ENCODE measurements at regions not wholly inside any gene's neighbourhood (a gene's known extent, or its start where the extent isn't known, plus 50 kb on each side); places are given as distances from the start of the nearest gene placed in this dataset.

DNA sequence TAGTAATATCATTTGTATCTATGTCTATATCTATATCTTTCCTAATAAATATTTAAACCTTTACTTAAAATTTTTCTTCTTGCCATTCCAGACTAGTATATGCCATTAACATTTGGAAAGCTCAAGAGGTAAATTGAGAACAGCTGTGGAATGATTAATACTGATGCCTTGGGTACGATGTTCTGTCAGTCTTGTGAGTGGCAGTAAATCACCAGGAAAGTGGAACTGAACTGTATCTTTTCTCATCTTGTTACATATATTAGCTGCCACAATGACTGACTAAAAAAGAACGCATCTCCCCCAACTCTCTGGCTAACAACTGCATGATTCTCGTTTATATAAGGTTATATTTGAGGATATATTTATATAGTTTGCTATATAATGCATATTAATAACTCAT is 137.0 kb upstream of the ASCC3 start:
- TF ChIP-seq, protein P1, sequence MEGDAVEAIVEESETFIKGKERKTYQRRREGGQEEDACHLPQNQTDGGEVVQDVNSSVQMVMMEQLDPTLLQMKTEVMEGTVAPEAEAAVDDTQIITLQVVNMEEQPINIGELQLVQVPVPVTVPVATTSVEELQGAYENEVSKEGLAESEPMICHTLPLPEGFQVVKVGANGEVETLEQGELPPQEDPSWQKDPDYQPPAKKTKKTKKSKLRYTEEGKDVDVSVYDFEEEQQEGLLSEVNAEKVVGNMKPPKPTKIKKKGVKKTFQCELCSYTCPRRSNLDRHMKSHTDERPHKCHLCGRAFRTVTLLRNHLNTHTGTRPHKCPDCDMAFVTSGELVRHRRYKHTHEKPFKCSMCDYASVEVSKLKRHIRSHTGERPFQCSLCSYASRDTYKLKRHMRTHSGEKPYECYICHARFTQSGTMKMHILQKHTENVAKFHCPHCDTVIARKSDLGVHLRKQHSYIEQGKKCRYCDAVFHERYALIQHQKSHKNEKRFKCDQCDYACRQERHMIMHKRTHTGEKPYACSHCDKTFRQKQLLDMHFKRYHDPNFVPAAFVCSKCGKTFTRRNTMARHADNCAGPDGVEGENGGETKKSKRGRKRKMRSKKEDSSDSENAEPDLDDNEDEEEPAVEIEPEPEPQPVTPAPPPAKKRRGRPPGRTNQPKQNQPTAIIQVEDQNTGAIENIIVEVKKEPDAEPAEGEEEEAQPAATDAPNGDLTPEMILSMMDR (IDR thresholded peaks at IDR 0.05; ENCODE audit: low read depth, low read length) = no peak
- TF ChIP-seq MAX (IDR thresholded peaks at IDR 0.05; ENCODE audit: low read depth, low read length) (no peak), MYC (IDR thresholded peaks at IDR 0.05; ENCODE audit: low read depth, low read length) (no peak), POLR2A (IDR thresholded peaks at IDR 0.05; ENCODE audit: extremely low read depth, insufficient read length) (no peak)
- H3K4me3 ChIP-seq (ENCODE audit: low read depth, low read length) = no peak overlapping the region
- no peak for DNase-seq (ENCODE audit: low read depth)

- TF ChIP-seq, protein P1 (IDR thresholded peaks at IDR 0.05; ENCODE audit: low read depth, low read length) = no peak
- TF ChIP-seq POLR2A (IDR thresholded peaks at IDR 0.05; ENCODE audit: extremely low read depth, insufficient read length) (no peak), MYC (IDR thresholded peaks at IDR 0.05; ENCODE audit: low read depth, low read length) (no peak), MAX (IDR thresholded peaks at IDR 0.05; ENCODE audit: low read depth, low read length) (no peak)
- no peak for DNase-seq (ENCODE audit: low read depth)
- H3K4me3 ChIP-seq (ENCODE audit: low read depth, low read length) = no peak overlapping the region
Observed at GRCh38 chr6:101021504-101021903, 140.4 kb upstream of the ASCC3 start.

DNA sequence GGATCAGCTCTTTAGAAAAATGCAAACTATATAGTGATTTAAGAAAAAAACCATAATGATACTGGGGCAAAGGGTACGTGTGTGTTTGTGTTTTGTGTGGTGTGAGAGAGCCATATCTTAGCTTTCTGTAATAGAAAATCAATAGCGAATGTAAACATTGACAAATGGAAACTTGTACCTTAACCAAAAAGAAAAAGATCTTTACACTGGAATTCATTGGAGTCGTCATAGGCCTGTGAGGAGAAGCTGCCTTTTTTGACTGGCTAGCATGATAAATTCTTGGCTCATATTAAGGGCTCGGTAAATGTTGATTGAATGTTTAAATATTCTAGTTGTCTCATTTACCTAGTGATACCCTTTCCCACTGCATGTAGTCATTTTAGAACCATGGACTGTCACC is 161.8 kb upstream of the ASCC3 start:
- H3K4me3 ChIP-seq (ENCODE audit: low read depth, low read length) = no peak overlapping the region
- TF ChIP-seq MYC (IDR thresholded peaks at IDR 0.05; ENCODE audit: low read depth, low read length) (no peak), MAX (IDR thresholded peaks at IDR 0.05; ENCODE audit: low read depth, low read length) (no peak), POLR2A (IDR thresholded peaks at IDR 0.05; ENCODE audit: extremely low read depth, insufficient read length) (no peak)
- TF ChIP-seq, protein P1 (IDR thresholded peaks at IDR 0.05; ENCODE audit: low read depth, low read length) = no peak

DNA sequence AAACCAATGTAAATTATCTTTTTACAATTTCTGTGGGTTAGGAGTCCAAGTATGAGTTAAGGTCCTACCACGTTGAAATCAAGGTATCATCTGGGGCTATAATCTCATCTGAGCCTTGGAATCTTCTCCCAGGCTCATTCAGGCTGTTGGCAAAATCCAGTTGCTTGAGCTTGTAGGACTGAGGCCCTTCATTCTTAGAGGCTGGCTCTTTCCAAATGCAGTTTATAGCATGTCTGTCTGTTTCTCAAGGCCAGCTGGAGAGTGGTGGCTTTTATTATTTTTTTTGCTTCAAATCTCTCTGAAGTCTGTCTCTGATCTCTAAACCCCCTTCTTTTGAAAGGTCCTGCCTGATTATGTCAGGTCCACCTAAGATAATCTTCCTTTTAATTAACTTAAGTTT is 177.2 kb upstream of the ASCC3 start:
- TF ChIP-seq MYC (IDR thresholded peaks at IDR 0.05; ENCODE audit: low read depth, low read length) (no peak), POLR2A (IDR thresholded peaks at IDR 0.05; ENCODE audit: extremely low read depth, insufficient read length) (no peak), MAX (IDR thresholded peaks at IDR 0.05; ENCODE audit: low read depth, low read length) (no peak)
- TF ChIP-seq, protein P1 (IDR thresholded peaks at IDR 0.05; ENCODE audit: low read depth, low read length) = no peak
- DNase-seq (ENCODE audit: low read depth) = no peak
- no peak overlapping the region for H3K4me3 ChIP-seq (ENCODE audit: low read depth, low read length)

More for the DNA sequence above, 161.8 kb upstream of the ASCC3 start:
- DNase-seq (ENCODE audit: low read depth) = no peak

DNA sequence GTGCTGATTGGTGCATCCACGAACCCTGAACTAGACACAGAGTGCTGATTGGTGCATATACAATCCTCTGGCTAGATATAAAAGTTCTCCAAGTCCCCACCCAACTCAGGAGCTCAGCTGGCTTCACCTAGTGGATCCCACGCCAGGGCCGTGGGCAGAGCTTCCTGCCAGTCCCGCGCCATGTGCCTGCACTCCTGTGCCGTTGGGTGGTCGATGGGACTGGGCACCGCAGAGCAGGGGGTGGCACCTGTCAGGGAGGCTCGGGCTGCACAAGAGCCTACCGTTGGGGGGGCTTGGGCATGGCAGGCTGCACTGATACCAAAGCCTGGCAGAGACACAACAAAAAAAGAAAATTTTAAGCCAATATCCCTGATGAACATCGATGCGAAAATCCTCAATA is 185.4 kb upstream of the ASCC3 start:
- no peak overlapping the region for H3K4me3 ChIP-seq (ENCODE audit: low read depth, low read length)
- no peak for DNase-seq (ENCODE audit: low read depth)
- TF ChIP-seq, protein P1 (IDR thresholded peaks at IDR 0.05; ENCODE audit: low read depth, low read length) = no peak
- no peak for TF ChIP-seq MYC (IDR thresholded peaks at IDR 0.05; ENCODE audit: low read depth, low read length)
- no peak for TF ChIP-seq MAX (IDR thresholded peaks at IDR 0.05; ENCODE audit: low read depth, low read length)
- no peak for TF ChIP-seq POLR2A (IDR thresholded peaks at IDR 0.05; ENCODE audit: extremely low read depth, insufficient read length)
